NCI-H82 (cell line): ENCODE measurements at regions not wholly inside any gene's neighbourhood (a gene's known extent, or its start where the extent isn't known, plus 50 kb on each side); places are given as distances from the start of the nearest gene placed in this dataset.
"Not testable (repeated sequence)": the region's sequence is repeated elsewhere in the genome, so short reads cannot be mapped to it uniquely, and the experiment has no call there.

ENCODE experiments used
- DNase-seq: peaks from one replicate; lab custom pipeline; 2025; lab: John Stamatoyannopoulos, UW

GRCh38 chr12:87336814-87337336 is 692.3 kb downstream of the C12orf50 start:
- DNase-seq: no peak

- peak; percentile 58 for DNase-seq
These were observed 696.0 kb downstream of the C12orf50 start for GRCh38 chr12:87332987-87333726.

DNA sequence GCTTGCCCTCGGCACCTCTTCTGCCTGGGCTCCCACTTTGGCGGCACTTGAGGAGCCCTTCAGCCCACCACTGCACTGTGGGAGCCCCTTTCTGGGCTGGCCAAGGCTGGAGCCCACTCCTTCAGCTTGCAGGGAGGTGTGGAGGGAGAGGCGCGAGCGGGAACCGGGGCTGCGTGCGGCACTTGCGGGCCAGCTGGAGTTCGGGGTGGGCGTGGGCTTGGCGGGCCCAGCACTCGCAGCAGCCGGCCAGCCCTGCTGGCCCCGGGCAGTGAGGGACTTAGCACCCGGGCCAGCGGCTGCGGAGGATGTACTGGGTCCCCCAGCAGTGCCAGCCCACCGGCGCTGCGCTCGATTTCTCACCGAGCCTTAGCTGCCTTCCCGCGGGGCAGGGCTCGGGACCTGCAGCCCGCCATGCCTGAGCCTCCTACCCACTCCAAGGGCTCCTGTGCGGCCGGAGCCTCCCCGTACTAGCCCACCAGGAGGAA is 699.1 kb downstream of the C12orf50 start:
- DNase-seq: not testable (repeated sequence)

- DNase-seq: no peak
These were observed 699.9 kb downstream of the C12orf50 start for GRCh38 chr12:87329076-87329863.

GRCh38 chr12:87323369-87323768 is 705.8 kb downstream of the C12orf50 start:
- DNase-seq: no peak

DNA sequence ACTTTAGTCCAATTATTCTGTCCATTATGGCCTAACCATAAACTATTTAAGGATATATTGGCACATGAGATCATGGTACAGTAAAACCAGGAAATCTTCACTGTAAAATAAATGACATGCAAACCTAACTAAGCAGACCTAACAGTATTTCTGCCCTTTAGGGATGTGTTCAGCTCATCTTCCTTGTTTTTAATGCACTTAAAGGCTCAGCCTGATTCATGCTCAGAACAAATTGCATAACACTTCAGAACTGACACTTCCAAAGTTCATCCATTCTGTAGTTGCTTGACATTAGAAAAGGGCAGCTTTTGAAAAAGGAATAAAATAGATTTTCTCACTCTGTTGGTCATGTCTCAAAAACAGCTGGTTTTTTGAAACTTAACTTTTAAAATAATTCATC is 708.5 kb downstream of the C12orf50 start:
- DNase-seq: peak; percentile 55

- no peak for DNase-seq
These were observed 711.9 kb downstream of the C12orf50 start for GRCh38 chr12:87317302-87317701.

DNA sequence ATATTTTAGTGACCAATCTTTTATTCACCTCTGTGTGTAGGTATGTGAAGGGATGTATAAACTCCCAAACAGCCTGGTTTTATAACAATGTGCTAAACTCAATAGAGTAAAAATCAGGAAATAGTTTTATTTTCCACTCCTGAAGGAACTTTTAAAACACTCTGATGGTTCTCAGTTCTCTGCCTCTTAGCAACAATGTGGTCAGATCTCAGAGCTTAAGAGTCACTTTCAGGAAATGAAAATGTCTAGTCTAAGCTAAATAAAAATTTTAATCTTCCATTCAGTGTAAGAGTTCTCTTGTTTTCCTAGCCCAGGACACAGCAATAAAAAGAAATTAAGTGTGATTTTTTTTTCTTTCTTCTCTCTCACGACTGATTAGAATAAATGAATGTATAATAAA is 718.0 kb downstream of the C12orf50 start:
- DNase-seq: no peak

GRCh38 chr12:87310126-87310525 is 719.1 kb downstream of the C12orf50 start:
- no peak for DNase-seq

DNA sequence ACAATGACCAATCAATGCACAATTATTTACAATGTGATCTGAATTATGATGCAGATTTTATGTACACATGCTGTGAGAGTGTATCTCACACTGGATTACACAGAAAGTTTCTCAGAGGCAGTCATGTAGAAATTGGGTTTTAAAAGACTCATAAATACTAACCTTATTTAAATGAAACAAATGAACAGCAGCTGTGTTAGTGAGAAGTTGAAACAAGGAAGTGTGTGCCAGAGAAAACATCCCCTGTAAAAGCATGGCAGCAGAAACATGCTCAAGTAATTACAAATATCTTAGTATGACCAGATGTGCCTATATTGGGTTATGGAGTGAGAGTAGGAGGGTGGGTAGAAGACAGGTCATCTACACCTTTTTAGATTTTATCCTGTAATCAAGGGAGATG is 723.7 kb downstream of the C12orf50 start:
- DNase-seq: peak; percentile 38

- DNase-seq: peak; percentile 86
These were observed 724.8 kb downstream of the C12orf50 start for GRCh38 chr12:87304406-87304805.

DNA sequence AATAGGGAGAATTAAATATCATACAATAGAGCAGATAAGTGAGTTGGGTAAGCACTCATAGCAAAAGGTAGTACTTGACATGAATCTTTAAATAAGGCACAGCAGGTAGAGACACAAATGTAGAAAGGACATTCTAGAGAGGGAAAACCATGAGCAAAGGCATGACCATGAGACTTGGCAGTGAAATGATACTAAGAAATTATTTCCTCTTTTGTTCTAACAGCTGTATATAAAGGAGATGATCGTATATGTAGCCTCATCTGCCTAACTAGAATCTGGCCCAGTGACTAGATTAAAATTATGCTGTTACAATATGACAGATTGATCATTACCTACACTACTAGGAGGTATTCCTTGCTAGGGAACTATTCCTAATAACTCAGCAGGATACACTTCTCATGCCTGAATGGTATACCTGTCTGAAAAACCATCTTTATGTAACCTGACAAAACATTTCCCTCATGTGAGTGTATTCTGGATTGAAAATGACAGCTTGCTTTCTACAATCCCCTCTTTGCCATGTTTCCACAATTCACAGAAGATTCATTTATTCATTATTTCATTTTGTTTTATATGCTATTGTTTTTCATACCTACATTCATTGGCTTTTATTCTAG is 725.7 kb downstream of the C12orf50 start:
- no peak for DNase-seq

DNA sequence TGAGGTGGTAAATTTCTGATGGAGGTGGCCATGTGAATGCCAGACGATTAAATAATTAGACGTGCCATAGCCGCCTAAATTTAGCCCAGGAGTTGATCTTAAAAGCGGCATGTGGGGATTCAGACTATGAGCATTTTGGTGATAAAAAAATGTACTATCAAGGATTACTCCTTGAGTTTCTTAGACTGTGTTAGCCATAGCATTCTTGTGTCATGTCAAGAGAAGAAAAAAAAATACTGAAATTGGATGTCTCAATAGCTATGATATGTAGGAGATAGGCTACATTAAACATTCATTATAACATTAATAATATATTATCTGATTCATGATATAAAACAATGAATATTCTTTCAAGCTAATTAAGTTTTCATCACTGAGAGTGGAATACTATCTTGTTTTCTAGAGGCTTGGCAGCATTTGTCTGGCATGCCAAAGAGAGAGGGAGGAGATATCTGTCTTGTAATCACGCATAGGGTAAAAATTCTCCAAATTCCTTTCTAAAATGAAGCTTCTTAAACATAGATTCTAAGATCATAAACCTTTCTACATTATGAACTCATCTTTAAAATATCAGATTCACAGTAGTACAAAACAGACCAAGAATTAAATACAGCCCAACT is 727.0 kb downstream of the C12orf50 start:
- no peak for DNase-seq

- DNase-seq: no peak
These were observed 738.7 kb downstream of the C12orf50 start for GRCh38 chr12:87290505-87290904.

DNA sequence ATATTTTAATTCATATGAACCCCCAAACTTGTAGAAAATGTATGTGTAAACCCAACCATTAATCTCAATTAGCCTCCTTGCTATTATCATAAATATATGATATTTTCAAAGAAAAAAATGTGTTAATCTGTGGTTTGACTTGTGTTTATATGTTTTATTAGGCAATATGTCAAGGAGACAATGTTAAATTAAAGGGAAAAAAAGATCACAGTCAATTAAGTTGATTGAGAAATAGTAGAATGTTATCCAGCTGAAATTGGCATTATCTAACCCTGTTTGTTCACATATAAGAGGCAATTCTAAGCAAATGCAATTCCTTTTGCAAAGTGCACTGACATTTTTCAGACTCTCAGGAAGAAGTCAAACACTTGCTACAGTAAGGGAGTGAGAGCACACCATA is 745.3 kb downstream of the C12orf50 start:
- DNase-seq: no peak

DNA sequence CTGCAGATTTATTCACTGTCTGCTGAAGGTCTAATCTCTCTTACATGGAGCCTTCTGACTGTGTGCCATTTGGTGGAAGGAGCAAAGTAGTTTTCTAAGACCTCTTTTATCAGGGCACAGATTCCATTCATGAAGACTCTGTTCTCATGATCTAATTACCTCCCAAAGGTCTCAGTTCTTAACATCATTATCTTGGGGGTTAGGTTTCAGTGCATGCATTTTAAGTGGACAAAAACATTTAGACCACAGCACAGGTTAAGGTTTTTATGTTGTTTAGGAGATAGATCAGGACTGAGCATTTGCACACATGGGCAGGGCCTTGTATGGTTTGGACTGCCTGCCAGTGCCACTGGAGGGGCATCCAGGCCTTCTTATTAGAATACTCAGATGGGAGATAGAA is 746.1 kb downstream of the C12orf50 start:
- peak; percentile 80 for DNase-seq

- DNase-seq: no peak
These were observed 748.3 kb downstream of the C12orf50 start for GRCh38 chr12:87280893-87281292.

DNA sequence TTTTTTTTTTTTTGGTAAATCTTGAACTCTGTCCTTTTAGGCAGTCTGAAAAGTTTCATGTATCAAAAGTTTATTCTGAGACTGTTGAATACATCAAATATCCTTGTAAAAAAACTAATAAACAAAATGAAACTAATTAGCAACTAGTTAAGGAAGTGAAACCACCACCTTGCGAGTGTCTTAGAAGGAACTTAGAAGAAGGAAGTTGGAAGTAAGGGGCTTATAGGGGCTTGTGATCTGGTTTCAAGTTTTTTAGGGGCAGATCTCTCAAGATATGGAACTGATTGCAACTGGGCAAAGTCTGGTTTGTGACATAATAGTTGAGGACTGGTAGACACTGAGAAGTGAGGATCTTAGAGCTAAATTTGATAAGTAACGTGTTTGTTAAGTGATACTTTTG is 748.8 kb downstream of the C12orf50 start:
- no peak for DNase-seq

GRCh38 chr12:87274594-87275245 is 754.5 kb downstream of the C12orf50 start:
- DNase-seq: peak; percentile 71

- no peak for DNase-seq
These were observed 756.4 kb downstream of the C12orf50 start for GRCh38 chr12:87272851-87273250.

DNA sequence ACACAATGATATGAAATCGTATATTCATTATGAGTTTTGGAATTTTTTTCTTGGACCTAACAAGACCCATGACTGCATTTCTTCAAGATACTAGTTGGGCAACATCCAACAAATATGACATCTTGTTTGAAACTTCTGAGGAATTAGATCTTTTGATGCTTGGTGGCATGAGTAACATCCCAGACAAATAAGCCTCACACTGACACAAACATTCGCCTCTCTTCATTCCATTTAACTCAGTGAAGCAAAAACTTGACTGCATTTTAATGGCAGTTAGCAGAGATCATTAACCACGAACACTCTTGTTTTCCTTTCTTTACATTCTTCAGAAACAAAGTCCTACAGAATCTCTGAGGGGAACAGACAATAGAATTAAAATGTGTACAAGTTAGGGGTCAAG is 758.3 kb downstream of the C12orf50 start:
- DNase-seq: no peak

DNA sequence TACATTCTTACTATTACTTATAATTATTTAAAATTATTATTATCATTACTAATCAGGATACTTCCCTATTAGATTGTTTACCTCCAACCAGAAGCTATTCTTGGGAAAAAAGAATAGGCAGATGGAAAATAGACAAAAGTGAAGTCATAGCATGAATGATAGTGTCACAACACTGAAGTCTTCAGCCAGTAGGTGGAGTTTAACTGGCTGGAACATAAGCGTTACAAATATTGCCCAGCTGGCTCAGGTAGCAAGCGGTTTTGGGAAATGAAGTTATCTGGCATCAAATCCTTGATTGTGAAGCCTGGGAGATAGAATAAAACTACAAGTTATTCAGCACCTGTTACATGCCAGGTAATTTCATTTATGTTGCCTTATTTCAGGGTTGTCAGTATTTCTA is 762.9 kb downstream of the C12orf50 start:
- peak; percentile 19 for DNase-seq
